SH-SY5Y (cell line): ENCODE measurements at regions not wholly inside any gene's neighbourhood (a gene's known extent, or its start where the extent isn't known, plus 50 kb on each side); places are given as distances from the start of the nearest gene placed in this dataset.

ENCODE experiments used
- GATA2 ChIP-seq: IDR thresholded peaks from 2 replicates; pipeline ENCODE4 v1.6.1; 2011; ENCODE audit warnings: mild to moderate bottlenecking, low read depth, low read length
- GATA3 ChIP-seq: IDR thresholded peaks from 2 replicates; pipeline ENCODE4 v1.6.1; 2011; ENCODE audit warnings: low read depth, mild to moderate bottlenecking, low read length, moderate library complexity

GRCh38 chr5:117082977-117083376 is 508.4 kb upstream of the SEMA6A start:
- TF ChIP-seq GATA2 (no peak), GATA3 (no peak)

DNA sequence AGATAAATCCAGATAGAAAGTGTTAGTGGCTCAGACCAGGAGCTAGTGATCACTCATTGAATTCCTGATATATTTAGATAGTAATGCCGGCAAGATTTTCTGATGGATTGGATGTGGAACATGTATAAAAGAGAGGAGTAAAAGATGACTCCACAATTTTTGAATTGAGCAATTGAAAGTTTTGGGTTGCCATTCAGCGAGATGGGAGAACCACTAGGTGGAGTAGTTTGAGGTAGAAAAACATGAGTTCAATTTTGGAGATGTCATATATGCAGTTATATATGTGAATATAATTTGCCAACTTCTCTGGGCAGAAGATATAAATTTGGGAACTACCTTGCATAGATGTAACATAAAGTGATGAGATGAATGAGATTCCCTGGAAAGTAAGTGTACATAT is 502.5 kb upstream of the SEMA6A start:
- TF ChIP-seq GATA3 (no peak), GATA2 (no peak)

DNA sequence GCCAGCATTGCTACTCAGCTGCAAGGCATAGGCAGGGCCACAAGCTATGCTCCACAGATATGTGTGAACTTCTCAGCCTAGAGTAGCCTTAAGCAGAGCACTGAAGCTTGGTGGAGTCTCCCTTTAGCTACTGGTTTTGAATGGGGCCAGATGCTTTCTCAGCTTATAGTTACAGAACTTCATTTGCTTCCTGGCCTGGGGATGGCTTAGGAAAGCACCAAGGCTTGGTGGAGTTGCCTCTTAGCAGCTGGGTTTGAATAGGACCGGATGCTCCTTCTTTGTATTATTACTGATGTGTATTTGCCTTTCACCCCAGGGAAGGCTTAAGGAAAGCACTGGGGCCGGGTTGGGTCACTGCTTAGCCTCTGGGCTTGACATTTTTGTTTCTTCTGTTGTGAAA is 497.8 kb upstream of the SEMA6A start:
- TF ChIP-seq GATA3 (no peak), GATA2 (no peak)

- TF ChIP-seq GATA3, result no peak
Observed at GRCh38 chr5:117065800-117066199, 491.2 kb upstream of the SEMA6A start.

DNA sequence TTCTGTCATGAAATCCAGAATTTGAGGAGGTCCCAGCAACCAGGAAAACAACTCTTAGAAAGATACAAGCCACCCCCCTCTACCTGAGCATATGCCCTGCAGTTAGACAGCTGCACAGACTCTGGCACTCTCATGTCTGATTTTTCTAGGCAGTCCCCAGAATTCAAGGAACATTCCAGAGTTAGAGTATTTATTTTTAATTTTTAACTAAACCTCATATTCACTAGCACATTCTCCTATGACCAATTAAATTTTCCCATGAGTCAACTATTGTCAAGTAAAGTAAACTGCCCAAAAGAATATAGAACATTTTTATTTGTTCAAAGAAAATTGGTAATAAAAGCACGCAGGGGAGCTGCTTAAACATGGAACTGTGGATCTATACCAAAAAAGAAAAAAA is 490.5 kb upstream of the SEMA6A start:
- no peak for TF ChIP-seq GATA2
- TF ChIP-seq GATA3, result no peak

- no peak for TF ChIP-seq GATA2
- TF ChIP-seq GATA3, result no peak
Observed at GRCh38 chr5:117060099-117060498, 485.5 kb upstream of the SEMA6A start.

- no peak for TF ChIP-seq GATA2
- no peak for TF ChIP-seq GATA3
Observed at GRCh38 chr5:117058740-117059139, 484.1 kb upstream of the SEMA6A start.

GRCh38 chr5:117055517-117055916 is 480.9 kb upstream of the SEMA6A start:
- TF ChIP-seq GATA3 (no peak), GATA2 (no peak)

- TF ChIP-seq GATA2 (no peak), GATA3 (no peak)
Observed at GRCh38 chr5:117054911-117055310, 480.3 kb upstream of the SEMA6A start.

DNA sequence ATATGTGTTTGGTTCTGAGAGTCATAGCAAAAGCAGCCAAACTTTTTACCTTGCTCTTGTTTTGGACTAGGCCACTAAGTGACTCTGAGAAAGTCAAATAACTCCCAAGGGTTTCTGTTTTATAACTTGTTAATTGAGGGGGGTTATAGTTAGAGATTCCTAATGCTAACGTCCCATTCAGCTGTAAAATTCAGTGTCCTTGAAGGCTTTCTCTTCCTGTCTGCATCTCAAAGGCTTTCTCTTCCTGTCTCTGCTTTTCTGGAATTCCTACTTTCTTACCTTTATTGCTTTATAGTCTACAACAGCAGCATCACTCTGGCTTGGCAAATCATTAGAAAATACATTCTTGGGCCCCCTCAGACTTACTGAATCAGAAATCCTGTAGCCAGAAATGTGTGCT is 479.5 kb upstream of the SEMA6A start:
- no peak for TF ChIP-seq GATA2
- TF ChIP-seq GATA3, result no peak

- no peak for TF ChIP-seq GATA2
- no peak for TF ChIP-seq GATA3
Observed at GRCh38 chr5:117041926-117042595, 467.4 kb upstream of the SEMA6A start.

DNA sequence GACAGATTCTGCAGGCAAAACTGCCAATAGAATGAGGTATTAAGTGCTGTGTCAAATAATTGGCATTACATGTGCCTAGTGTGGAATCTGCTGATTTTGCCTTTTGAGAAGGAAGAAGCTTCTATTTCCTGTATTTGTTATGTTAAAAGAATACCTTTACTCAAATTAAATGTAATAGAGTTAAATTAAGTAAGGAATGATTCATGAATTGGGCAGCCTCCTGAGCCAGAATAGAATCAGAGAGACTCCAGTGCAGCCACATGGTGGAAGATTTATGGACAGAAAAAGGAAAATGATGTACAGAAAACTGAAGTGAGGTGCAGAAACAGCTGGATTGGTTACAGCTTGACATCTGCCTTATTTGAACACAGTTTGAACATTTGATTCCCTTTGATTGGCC is 464.4 kb upstream of the SEMA6A start:
- no peak for TF ChIP-seq GATA3
- TF ChIP-seq GATA2, result no peak

GRCh38 chr5:117027384-117027783 is 452.8 kb upstream of the SEMA6A start:
- TF ChIP-seq GATA2 (no peak), GATA3 (no peak)

DNA sequence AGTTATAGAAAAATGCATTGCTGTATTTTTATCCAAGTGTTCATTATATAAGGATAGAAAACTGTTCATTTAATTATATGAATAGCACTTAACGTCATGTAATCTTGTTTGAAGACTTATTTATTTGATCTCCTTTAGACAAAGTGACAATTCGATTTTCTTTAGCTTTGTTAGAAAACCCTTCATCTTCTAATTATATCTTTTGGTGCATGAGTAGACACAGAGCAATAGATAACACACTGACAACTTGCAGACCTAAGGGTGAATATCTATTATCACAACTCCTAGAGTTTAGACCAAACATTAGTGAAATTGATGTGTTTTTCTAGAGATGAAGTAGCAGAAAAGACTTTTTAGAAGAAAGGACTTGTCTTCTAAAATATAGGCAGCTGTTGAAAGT is 446.4 kb upstream of the SEMA6A start:
- no peak for TF ChIP-seq GATA2
- TF ChIP-seq GATA3, result no peak

GRCh38 chr5:117013280-117013877 is 438.8 kb upstream of the SEMA6A start:
- TF ChIP-seq GATA2 (no peak), GATA3 (no peak)
